ENCODE measurements at regions not wholly inside any gene's neighbourhood (a gene's known extent, or its start where the extent isn't known, plus 50 kb on each side); places are given as distances from the start of the nearest gene placed in this dataset.

DNA sequence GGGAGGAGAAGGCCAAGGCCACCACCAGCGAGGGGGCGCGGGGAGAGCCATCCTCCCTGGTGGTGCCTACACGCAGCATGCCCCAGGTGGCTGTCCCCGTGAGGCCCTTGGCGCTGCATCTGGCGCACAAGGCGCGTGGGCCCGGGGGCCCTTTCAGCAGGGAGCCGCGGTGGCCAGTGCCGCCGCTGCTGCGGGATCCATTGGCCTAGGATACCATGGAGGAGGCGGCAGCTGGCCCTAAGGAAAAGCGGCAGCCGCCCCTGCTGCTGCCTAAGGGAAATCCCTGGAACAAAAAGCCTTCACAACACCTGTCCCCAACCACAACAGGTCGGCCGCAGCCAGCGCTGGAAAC, 1059.6 kb downstream of the TECRL start:
- Histone ChIP-seq H3K4me3 (ENCODE audit: insufficient read depth, low read depth, low read length) (no peak overlapping the region), H3K9me1 (ENCODE audit: insufficient read depth, low read length) (no peaks in the 10 kb centered on the region), H3K18ac (ENCODE audit: low read depth, low read length) (no peak overlapping the region), H3K79me1 (ENCODE audit: low read depth in 1 of 2, low read length in 2 of 2) (no peaks in the 10 kb centered on the region), H2AK9ac (replicated peaks; ENCODE audit: low read depth, low read length, poor library complexity) (no peak overlapping the region), H3K27me3 (ENCODE audit: control insufficient read depth, insufficient read depth, low read length) (no peaks in the 10 kb centered on the region), H4K91ac (ENCODE audit: insufficient read depth, low read depth, low read length) (no peak overlapping the region), H2BK15ac (ENCODE audit: low read depth, low read length) (no peak overlapping the region), H2BK20ac (ENCODE audit: low read depth, low read length) (no peak overlapping the region), H2BK5ac (ENCODE audit: low read depth, low read length, poor library complexity, severe bottlenecking) (no peak overlapping the region), H3K4ac (ENCODE audit: low read depth, low read length) (no peak overlapping the region), H4K20me1 (ENCODE audit: insufficient read depth, low read length) (no peaks in the 10 kb centered on the region), H2AK5ac (ENCODE audit: low read depth, low read length) (no peak overlapping the region), H3K27ac (ENCODE audit: insufficient read depth, low read length) (no peak overlapping the region), H3K9me3 (ENCODE audit: control insufficient read depth, insufficient read depth, low read length) (peaks cover 11% of the 10 kb centered on the region), H2AFZ (replicated peaks; ENCODE audit: low read length, poor library complexity) (no peak overlapping the region), H3K14ac (replicated peaks; ENCODE audit: low read depth, low read length) (no peak overlapping the region), H4K5ac (ENCODE audit: low read depth, low read length) (no peak overlapping the region), H3K36me3 (ENCODE audit: control insufficient read depth, insufficient read depth, low read length) (no peaks in the 10 kb centered on the region), H4K8ac (ENCODE audit: low read depth in 2 of 2, low read length in 2 of 2) (no peak overlapping the region), H3K4me2 (ENCODE audit: low read depth, low read length) (no peak overlapping the region), H3K4me1 (ENCODE audit: control insufficient read depth, insufficient read depth, low read length) (no peaks in the 10 kb centered on the region), H3K9ac (ENCODE audit: low read depth, low read length) (no peak overlapping the region), H2BK120ac (ENCODE audit: low read depth, low read length) (no peak overlapping the region), H3K23ac (ENCODE audit: low read depth, low read length) (no peak overlapping the region), H3K56ac (ENCODE audit: extremely low read depth, insufficient read depth, low read length) (no peak overlapping the region)
- no peak for DNase-seq
- in situ Hi-C loops (cut with MboI; ENCODE audit: low sequenced_read_pairs) (no loop called here), dilution Hi-C loops (cut with HindIII; ENCODE audit: low sequenced_read_pairs, unreplicated experiment) (no loop called here), intact Hi-C loops (cut with micrococcal nuclease) (no loop called here)
- TF ChIP-seq, protein P1, sequence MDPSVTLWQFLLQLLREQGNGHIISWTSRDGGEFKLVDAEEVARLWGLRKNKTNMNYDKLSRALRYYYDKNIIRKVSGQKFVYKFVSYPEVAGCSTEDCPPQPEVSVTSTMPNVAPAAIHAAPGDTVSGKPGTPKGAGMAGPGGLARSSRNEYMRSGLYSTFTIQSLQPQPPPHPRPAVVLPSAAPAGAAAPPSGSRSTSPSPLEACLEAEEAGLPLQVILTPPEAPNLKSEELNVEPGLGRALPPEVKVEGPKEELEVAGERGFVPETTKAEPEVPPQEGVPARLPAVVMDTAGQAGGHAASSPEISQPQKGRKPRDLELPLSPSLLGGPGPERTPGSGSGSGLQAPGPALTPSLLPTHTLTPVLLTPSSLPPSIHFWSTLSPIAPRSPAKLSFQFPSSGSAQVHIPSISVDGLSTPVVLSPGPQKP (IDR thresholded peaks at IDR 0.05; ENCODE audit: borderline replicate concordance, low read depth, low read length), result no peak
- no peak for TF ChIP-seq RCOR1 (IDR thresholded peaks at IDR 0.05; ENCODE audit: insufficient replicate concordance, low read length)
- no peak for TF ChIP-seq POLR2A (IDR thresholded peaks at IDR 0.05; ENCODE audit: low read depth, low read length)
- no peak for TF ChIP-seq RFX5 (IDR thresholded peaks at IDR 0.05; ENCODE audit: low read depth, low read length)
- TF ChIP-seq, protein P2, sequence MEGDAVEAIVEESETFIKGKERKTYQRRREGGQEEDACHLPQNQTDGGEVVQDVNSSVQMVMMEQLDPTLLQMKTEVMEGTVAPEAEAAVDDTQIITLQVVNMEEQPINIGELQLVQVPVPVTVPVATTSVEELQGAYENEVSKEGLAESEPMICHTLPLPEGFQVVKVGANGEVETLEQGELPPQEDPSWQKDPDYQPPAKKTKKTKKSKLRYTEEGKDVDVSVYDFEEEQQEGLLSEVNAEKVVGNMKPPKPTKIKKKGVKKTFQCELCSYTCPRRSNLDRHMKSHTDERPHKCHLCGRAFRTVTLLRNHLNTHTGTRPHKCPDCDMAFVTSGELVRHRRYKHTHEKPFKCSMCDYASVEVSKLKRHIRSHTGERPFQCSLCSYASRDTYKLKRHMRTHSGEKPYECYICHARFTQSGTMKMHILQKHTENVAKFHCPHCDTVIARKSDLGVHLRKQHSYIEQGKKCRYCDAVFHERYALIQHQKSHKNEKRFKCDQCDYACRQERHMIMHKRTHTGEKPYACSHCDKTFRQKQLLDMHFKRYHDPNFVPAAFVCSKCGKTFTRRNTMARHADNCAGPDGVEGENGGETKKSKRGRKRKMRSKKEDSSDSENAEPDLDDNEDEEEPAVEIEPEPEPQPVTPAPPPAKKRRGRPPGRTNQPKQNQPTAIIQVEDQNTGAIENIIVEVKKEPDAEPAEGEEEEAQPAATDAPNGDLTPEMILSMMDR (conservative IDR thresholded peaks at IDR 0.05; ENCODE audit: low read depth, low read length), result no peak
- TF ChIP-seq SMC3 (IDR thresholded peaks at IDR 0.05; ENCODE audit: low read depth, low read length), result no peak
- no peak for TF ChIP-seq CEBPB (IDR thresholded peaks at IDR 0.05; ENCODE audit: low read depth, low read length)
- TF ChIP-seq CHD1 (IDR thresholded peaks at IDR 0.05; ENCODE audit: low read depth, low read length), result no peak
- TF ChIP-seq BHLHE40 (IDR thresholded peaks at IDR 0.05; ENCODE audit: low read depth, low read length), result no peak
- no peak for TF ChIP-seq NFE2L2 (IDR thresholded peaks at IDR 0.05; ENCODE audit: low read depth, low read length)
- TF ChIP-seq, protein P3, sequence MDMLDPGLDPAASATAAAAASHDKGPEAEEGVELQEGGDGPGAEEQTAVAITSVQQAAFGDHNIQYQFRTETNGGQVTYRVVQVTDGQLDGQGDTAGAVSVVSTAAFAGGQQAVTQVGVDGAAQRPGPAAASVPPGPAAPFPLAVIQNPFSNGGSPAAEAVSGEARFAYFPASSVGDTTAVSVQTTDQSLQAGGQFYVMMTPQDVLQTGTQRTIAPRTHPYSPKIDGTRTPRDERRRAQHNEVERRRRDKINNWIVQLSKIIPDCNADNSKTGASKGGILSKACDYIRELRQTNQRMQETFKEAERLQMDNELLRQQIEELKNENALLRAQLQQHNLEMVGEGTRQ (IDR thresholded peaks at IDR 0.05; ENCODE audit: low read depth, low read length), result no peak
- ATAC-seq (ENCODE audit: low read depth), result no peak
- WGBS, 2 experiments (ENCODE audit: extremely low coverage in 2 of 2, insufficient read length in 1 of 2), result no CpG with 5 or more reads among the region's 21 CpGs
- no TSS peak for BruUV-seq (replicated peaks)
- ChIA-PET CTCF (no interaction called here), POLR2A (ENCODE audit: unreplicated experiment) (no interaction called here)

Data from IMR-90 (cell line).